Stimulated activated CD4-positive, alpha-beta T cell treated with anti-CD3 and anti-CD28 coated beads, Interleukin-1b, Interleukin-23, amount 100 ng/mL, for 24 hours (primary cell): ENCODE measurements at regions not wholly inside any gene's neighbourhood (a gene's known extent, or its start where the extent isn't known, plus 50 kb on each side); places are given as distances from the start of the nearest gene placed in this dataset.

Experiments
- DNase-seq, 4 experiments: peaks; one replicate each; pipeline ENCODE4 v3.0.0-alpha.2; 2020; ENCODE audit warnings: low read depth in 4 of 4, low spot score in 1 of 4

DNA sequence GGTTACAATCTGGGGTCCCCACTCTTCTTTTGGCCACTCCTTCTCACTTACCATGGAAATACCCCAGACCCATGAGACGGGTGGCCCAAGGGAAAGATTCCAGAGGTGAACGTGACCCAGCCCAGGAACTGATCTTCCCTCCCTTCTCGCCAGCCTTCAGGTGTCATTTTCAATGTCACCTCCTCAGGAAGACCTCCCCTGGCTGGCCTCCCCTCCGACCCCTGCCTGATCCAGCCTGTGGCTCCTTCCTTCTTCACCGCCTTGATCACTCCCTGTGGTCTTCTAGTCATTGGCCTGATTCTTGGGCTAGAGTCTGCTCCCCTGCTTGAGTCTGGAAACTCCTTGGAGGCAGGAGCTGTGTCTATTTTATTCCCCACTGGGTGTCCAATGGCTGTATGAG lies 146.1 kb downstream of the SMAD6 start:
- no peak for DNase-seq

DNA sequence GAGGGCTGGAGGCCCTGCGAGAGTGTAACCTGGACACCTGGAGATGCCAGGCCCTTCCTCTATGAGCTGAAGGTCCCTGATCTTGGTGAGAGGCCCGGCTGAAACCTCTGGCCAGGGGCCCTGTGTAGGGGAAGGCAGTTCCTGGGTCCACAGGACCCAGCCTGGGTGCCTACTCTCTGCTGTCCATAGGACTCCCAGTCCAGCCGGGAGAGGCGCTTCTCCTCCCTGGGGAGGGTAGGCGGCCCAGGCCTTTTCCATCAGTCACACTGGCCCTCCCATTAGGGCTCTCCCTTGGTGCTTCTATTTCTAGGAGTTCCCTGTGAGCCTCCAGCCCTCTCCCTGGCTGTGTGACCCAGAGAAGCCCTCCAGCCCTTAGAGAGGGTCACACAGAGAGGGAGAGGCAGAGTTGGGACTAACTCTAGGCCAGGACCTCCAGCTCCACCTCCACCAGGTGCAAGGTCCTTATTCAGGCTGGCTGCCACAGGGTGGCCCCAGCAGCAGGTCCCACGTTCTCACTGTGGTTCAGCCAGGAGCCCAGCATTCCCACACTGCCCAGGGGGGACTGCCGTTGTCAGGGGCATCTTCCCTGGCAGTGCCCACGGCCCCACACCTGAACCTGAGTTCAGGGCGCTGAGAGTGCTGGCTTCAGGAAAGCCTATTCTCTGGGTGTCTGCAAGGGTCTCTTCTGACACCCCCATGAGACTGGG lies 146.8 kb downstream of the SMAD6 start:
- no peak for DNase-seq

DNA sequence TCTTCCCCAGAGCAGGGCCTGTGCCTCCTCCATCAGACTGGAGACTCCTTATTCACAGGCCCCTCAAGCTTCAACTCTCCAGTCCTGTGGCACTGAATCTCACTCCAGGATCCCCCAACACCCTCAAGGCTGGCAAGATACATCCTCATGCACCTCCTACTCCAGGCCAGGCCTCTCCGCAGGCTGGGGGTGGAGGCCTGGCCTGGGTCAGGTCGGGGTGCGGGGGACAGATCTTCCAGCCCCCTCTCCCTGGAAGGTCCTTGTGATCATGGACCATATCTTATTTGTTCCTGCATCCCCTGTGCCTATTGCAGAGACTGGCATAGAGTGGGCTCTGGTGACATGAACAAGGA lies 147.3 kb downstream of the SMAD6 start:
- DNase-seq, result no peak

DNA sequence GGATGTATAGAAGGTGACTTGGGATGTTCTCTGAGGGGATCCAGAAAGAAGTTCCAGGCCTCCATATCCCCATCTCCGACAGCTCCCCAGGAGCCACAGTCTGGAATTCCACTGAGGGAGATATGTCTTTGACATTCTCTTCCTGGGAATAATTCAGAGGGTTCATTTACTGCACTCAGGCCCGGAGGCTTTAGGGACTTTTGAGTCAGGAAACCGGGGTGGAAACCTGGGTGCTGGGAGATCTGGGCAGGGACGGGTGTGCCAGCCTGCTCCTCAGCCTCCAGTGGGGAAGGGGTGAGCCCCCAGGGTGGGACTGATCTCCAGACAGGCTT lies 147.7 kb downstream of the SMAD6 start:
- DNase-seq, result no peak

DNA sequence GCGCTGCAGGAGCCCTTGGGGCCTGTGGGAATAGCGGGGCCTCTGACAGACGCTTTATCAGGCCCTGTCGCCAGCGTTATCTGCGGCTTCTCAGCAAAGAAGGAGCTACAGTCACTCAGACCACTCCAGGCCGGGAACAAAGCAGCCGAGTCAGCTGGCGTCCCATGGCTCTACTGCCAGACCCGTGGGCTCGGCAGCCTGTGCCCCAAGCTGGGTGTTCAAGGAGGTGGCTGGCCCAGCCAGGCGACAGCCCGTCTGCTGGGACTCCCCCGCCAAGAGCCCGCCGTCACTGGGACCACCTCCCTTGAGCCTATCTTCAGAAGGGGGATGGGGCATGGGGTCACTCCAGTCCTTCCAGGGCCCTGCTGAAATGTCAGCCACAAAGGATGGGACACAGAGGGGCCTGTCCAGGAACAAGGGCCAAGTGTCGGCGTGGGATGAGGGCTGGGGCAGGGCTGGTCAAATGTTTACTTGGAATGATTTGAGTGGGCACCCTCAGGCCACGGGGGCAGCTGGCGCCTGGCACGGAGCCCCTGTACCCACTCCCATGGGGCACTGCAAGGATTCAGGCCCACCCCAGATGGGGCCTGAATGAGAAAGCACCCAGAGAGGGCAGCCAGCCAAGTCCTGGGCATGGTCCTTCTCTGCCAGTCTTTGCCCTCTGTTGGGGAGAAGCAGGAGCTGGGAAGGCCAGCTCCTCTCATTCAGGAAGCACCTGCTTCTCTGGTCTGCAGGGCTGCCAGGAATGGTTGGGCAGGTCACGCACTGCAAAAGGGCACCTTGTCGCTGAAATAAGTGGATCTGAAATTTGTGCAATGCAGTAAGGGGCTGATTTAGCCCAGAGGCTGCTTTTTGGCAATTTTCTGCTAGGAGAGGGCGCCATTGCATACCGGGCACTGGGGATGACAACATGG lies 148.3 kb downstream of the SMAD6 start:
- DNase-seq, result no peak

DNA sequence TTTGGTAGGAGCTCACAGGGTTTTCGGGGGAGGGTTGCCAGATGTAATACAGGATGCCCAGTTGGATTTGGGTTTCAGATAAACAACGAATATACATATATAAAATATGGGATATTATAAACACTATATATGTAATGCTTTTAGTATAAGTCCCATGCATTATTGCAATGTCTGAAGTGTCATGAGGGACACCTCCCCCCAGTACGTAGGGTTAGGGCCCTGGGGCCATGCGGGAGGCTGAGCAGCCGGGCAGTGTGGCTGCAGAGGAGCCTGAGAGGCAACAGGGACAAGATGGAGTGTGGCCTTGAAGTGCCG lies 148.9 kb downstream of the SMAD6 start:
- DNase-seq, result no peak

DNA sequence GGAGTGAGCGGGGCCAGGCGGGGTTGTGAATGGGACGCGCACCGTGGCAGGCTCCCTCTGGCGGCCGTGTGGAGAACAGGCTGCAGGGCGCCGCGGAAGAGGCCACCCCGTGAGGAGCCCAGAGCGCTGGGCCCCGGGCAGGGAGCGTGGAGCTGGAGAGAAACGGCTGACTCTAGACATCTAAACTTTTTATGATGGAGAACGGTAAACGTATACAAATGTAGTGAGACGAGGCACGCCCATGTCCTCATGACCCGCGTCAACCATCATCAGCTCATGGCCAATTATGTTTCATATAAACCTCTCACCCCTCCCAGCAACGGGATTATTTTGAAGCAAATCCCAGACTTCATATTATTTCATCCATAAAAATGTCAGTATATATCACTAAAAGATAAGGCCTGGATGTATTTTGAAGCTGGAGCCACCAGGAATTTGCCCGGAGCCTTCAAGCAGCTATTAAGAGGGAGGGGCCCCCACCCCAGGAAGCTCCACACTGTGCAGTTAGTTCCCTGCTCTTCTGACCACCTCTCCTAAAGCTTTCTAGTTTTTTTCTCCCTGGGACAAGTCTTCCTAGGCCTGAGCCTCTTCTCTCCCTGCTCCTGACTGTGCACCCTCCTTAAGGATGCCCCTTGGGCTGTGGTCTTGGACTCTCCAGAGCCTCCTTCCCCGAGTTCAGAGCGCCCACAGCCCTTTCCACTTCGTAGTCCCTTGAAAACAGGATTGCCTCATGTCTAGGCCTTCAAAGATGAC lies 149.5 kb downstream of the SMAD6 start:
- peak; percentile 43 to 70 (median 64) for DNase-seq

DNA sequence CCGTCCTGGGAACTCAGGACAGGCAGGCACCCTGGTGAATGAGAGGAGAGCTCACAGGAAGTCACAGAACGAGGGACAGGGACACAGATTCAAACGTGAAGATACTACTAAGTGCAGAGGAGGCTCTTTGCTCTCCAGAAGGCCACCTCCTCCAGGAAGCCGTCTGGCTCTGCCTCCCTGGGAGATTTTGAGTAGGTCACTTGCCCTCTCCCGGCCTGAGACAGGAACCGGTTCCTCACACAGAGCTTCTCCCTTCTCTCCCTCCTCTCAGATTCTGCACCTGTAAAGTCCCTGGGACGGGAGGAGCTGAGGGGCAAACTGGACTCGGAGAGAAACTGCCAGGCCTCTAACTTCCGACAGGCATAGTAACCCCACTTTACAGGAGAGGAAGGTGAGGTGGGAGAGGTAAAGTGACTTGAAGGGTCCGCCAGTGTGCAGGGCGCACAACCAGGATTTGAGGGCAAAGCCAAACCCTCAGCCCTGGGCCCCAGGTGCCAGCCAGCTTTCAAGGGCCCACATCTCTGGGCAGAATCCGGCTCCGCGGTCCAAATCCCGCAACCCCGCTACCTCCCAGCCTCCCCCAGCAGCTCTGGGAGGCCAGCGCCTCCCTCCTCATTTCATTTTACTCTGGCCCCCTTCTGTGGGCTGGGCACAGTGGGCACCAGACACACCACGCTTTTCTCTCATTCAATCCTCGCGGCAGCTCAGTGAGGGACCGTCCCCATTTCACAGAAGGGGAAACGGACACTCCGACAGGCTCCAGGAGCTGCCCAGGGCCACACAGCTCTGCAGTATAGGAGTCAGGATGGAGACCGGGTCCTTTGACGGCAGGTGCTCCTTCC lies 150.2 kb downstream of the SMAD6 start:
- no peak for DNase-seq

DNA sequence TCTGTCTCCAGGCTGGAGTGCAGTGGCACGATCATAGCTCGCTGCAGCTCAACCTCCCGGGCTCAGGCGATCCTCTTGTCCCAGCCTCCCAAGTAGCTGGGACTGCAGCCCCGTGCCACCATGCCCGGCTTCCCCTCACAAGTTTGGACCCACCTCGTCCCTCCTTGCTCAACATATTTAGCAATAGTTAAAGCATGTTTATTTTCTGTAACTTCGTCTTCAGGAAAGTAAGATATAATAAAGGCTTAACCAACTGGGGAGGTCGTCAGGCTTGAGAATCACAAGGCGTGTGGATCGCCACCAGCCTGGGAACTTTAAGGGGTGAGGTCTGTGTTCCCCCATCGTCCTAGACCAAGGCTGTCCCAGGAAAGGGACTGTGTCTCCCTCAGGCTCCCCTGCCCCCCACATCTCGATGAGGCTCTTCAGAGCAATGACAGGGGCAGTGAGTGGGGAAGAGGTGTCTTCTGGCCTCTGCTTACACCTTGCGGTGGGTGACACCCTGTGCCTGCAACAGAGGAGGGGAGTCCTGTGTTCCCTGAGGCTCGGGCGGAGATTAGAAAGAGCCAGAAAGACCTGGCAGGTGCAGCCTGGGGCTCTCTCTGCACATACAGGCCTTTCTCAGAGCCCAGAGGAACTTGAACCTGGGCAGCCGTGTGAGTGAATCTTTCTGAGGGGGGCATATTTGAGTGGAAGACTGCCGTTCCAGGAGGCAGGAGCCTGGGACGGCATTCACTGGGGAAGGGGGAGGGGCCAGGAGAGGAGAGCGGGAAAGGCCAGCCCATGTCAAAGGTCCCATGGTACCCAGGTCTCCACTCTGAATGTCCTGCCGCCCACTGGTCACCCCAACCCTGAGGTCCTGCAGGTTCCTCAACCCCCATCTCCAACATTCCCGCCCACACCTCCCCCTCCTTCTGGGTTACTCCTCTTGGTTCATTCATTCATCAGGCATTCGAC lies 152.3 kb downstream of the SMAD6 start:
- no peak for DNase-seq

DNA sequence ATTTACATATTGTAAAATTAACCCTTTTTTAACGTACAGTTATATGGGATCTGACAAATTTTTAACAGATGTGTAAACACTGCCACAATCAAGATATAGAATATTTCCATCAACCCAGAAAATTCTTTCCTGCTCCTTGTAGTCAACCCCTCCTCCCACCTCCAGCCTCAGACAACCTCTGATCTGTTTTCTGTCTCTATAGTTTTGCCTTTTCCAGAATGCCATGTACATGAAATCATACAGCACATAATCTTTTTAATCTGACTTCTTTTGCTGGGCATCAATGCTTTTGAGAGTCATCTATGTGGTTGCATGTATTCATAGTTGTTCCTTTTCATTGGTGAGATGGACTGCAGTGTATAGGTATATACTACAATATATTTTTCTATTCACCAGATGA lies 153.0 kb downstream of the SMAD6 start:
- no peak for DNase-seq

DNA sequence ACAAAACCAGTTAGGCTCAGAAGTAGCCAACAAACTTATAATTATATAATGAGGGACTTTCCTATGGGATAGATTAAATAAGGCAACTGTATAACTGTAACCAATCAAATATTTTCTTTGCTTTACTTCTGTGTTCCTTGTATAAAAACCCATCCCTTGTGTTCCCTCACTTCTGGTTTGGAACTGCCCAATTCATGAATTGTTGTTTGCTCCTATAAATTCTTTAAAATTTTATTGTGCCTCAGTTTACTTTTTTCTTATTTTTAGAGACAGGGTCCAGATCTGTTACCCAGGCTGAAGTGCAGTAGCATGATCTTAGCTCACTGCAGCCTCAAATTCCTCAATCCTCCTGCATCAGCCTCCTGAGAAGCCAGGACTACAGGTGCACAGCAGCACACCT lies 155.7 kb downstream of the SMAD6 start:
- no peak for DNase-seq

DNA sequence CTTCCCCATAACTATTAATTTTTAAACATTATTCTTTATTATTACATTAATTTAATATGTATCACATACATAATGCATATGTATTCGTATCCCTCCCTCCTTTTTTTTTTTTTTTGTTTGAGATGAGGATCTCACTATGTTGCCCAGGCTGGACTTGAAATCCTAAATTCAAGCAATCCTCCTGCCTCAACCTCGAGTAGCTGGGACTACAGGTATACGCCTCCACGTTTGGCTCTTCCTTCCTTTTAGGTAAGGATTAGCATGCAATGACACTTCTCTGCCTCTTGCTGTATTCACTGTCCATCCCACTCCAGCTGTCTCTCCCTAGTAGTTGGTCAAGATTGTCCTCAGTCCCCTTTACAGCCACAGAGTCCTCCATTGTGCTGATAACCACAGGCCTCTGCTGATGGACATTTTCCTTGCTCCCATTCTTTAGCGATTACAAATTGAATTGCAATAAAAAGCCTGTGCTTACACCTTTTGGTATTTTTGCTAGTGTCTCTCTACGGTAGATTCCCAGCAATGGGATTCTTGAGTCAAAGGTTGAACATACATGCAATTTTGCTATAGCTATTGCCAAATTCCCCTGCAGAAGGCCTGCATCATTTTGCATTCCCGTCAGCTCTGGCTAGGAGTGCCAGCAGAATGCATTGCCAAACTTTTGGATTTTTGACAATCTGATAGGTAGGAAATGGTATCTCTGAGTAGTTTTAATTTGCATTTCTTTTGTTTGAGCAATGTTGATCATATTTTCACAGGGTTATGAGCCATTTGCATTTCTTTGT lies 156.6 kb downstream of the SMAD6 start:
- no peak for DNase-seq

DNA sequence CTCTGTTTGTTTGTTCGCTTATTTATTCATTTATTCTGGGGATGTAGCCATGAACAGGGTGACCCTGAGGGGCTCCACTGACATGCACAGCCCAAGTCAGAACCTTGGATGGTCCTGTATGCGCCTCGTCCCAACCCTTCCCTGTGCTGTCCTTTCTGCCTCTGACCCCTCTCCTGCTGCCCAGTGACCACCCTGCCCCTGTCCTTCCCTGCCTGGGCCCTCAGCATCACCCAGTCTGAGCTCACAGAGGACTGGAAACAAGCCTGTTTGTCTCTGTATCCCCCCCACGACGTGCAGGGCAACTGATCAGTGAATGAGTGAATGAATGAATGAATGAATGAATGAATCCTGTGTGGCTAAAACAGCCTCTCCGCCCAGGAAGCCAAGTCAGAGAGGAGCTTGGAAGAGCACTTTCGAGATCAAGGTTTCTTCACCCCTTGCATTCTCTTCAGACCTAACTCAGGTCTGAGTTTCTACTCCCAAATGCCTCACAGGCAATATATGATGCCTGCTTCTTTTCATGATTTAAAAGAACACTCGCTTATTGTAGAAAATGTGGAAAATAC lies 157.7 kb downstream of the SMAD6 start:
- DNase-seq, result no peak

DNA sequence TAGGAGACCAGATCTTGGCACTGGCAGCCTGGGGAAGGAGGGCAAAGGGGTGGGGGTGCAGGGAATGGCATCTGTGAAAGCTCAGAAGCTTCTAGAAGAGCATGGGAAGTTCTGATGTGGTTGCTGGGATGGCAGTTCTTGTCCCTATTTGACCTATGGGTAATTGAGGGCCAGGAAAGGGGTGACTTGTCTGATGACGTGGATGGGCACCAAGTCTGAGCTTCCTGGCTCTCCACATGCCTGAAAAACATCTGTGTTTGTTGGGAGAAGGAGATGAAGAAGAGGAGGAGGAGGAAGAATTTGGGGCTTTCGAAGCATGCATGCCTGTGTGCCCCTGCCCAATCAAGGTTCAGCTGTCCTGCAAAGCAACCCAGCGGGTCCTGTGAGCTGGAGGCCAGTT lies 158.8 kb downstream of the SMAD6 start:
- no peak for DNase-seq

DNA sequence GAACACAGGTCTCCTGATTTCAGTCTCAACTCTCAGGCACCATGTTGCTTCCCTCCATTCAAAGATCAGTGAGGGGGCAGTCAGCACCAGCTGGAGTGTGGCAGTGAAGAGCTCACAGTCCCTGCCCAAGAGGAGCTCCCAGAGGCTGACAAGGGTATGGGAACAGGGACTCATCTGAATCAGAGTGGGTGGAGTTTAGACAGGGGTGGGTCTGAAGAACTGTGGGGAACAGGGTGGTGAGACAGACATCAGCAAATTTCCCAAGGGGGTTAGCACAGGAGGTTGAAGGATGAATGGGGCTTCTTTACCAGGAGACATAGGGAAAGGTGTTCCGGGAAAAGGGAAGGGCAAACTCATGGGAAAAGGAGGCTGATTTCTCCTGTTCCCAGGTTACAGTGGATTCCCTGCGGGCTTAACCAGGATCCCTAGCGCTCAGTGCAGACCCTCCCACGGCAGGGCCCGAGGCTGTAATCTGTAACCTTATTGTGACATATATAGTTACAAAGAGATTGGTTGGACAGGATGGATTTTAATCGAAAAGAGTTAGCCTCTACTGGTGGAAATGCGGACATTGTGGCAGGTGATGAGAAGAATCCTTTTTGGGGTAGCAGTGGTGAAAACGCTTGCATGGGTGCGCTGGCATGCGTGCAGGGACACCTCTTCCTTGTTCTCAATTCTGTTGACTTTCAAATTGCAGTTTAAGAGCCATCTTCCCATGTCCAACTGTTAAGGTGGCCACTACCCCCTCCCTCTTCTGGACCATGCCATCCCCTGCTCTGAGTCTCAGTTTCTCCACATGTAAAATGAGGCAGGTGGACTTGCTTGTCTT lies 160.3 kb downstream of the SMAD6 start:
- DNase-seq, result no peak

DNA sequence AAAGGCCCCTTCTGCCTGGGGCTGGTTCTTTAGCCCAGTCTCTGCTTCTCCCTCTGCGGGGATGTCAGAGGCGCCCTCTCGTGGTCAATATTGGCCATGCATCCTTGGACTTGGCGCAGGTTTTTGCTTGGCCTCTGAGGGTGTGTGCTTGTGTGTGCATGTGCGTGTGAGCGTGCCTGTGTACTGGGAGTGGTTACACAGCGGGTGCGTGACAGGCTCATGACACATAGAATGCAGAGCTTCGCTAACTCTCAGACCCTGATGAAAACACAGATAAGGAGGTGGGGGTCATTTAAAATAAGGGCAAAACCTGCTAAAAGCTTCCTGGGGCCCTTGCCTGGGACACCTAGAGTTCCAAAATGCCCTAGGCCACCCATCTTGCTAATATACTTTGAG lies 160.9 kb downstream of the SMAD6 start:
- DNase-seq, result peak; percentile 47 to 66 (median 58)

DNA sequence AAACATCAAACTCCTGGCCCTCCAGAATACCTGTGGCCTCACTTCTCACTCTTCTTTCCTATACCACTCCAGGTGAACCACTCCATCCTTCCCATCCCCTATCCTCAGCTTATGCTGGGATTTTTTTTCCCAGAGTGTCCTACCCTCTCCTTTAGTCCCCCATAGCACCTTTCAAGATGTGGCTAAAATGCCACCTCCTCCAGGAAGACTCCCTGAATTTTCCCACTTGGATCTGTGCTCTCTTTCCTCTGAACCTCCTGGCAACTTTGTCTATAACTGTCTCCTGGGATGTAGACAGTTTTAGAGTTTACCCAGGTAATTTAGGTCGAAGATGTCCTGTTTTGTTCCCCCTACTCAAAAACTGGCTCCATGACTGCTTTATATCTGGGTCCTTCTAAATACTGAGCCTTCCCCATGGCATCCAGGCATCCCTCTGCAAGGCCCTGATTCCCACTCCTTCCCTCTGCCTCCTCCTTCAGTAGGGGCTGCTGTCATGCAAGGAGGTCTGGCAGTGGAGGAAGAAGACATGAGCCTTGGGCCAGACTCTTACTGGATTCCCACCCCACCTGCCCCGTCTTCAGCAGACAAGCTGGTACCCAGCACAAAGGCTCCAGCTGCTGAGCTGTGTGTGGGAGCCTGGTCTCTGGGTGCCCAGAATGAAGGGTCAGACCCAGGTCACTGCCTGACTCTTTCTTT lies 161.5 kb downstream of the SMAD6 start:
- no peak for DNase-seq
